ENCODE measurements at regions not wholly inside any gene's neighbourhood (a gene's known extent, or its start where the extent isn't known, plus 50 kb on each side); places are given as distances from the start of the nearest gene placed in this dataset.
"Not testable (repeated sequence)": the region's sequence is repeated elsewhere in the genome, so short reads cannot be mapped to it uniquely, and the experiment has no call there.

DNA sequence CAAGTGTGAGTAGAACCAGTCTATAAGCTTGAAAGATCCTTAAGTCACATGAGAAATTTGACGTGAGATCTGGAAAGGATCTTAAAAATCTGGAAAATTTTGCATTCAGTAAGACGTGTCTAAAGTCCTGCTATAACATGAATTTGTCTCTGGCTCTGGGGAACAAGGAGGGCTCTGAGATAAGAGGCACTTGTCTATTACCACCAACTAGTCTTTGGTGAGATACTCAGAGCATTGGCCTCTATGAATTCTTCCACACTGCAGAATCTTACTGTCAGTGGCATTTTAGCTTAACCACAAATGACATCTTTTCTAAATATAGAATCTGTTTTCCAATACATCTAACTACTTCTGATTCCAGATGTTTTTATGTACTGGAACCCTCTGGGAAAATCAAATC is 1504.5 kb downstream of the DPP10 start:
- Histone ChIP-seq H3K9me3 (ENCODE audit: control insufficient read depth in 2 of 3, insufficient read depth in 1 of 3, low read length in 3 of 3) (no peaks in the 10 kb centered on the region), H3K4me3 (ENCODE audit: low read length in 3 of 3) (no peak overlapping the region), H3K36me3 (ENCODE audit: control insufficient read depth in 2 of 3, insufficient read depth in 3 of 3, low read length in 3 of 3) (no peaks in the 10 kb centered on the region), H3K4me1 (ENCODE audit: control insufficient read depth in 2 of 3, insufficient read depth in 2 of 3, low read depth in 1 of 3, low read length in 3 of 3) (no peaks in the 10 kb centered on the region), H3K9ac (ENCODE audit: low read length in 3 of 3) (no peak overlapping the region), H3K27me3 (ENCODE audit: control insufficient read depth, insufficient read depth, low read length) (no peaks in the 10 kb centered on the region), H3K27ac (ENCODE audit: low read depth in 2 of 2, low read length in 2 of 2) (no peak overlapping the region)
- TF ChIP-seq, protein P1, sequence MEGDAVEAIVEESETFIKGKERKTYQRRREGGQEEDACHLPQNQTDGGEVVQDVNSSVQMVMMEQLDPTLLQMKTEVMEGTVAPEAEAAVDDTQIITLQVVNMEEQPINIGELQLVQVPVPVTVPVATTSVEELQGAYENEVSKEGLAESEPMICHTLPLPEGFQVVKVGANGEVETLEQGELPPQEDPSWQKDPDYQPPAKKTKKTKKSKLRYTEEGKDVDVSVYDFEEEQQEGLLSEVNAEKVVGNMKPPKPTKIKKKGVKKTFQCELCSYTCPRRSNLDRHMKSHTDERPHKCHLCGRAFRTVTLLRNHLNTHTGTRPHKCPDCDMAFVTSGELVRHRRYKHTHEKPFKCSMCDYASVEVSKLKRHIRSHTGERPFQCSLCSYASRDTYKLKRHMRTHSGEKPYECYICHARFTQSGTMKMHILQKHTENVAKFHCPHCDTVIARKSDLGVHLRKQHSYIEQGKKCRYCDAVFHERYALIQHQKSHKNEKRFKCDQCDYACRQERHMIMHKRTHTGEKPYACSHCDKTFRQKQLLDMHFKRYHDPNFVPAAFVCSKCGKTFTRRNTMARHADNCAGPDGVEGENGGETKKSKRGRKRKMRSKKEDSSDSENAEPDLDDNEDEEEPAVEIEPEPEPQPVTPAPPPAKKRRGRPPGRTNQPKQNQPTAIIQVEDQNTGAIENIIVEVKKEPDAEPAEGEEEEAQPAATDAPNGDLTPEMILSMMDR (IDR thresholded peaks at IDR 0.05; ENCODE audit: borderline replicate concordance, extremely low read depth, insufficient read depth): no peak
- DNase-seq (no peak), FAIRE-seq (no peak)
- intact Hi-C loops (cut with DNase I): no loop called here

DNA sequence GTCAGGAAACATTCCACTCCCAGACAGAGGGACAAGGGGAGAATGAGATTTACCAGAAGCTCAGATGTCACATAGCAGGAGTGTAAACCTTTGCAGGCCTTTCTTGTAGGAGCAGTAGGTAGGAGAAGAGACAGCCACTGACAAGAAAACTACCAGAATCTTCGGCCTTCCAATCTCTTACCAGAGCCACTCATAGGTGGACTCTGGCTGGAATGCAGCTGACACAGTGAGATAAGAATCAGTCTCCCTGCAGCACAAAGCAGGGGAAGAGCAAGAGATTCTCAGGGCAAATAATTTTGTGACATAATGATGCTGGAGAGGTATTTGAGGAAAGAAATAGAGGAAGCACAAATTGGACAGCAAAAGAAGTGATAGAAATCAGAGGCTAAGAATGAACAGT is 1534.5 kb downstream of the DPP10 start:
- intact Hi-C loops (cut with DNase I): no loop called here
- Histone ChIP-seq H3K27me3 (ENCODE audit: control insufficient read depth, insufficient read depth, low read length) (no peaks in the 10 kb centered on the region), H3K9ac (ENCODE audit: low read length in 3 of 3) (no peak overlapping the region), H3K36me3 (ENCODE audit: control insufficient read depth in 2 of 3, insufficient read depth in 3 of 3, low read length in 3 of 3) (no peaks in the 10 kb centered on the region), H3K4me1 (ENCODE audit: control insufficient read depth in 2 of 3, insufficient read depth in 2 of 3, low read depth in 1 of 3, low read length in 3 of 3) (no peaks in the 10 kb centered on the region), H3K4me3 (ENCODE audit: low read length in 3 of 3) (no peak overlapping the region), H3K27ac (ENCODE audit: low read depth in 2 of 2, low read length in 2 of 2) (no peak overlapping the region), H3K9me3 (ENCODE audit: control insufficient read depth in 2 of 3, insufficient read depth in 1 of 3, low read length in 3 of 3) (peaks cover 0 to 8% (median 2%) of the 10 kb centered on the region in 3 donors)
- TF ChIP-seq, protein P1 (IDR thresholded peaks at IDR 0.05; ENCODE audit: borderline replicate concordance, extremely low read depth, insufficient read depth): no peak
- no peak for DNase-seq
- no peak for FAIRE-seq

DNA sequence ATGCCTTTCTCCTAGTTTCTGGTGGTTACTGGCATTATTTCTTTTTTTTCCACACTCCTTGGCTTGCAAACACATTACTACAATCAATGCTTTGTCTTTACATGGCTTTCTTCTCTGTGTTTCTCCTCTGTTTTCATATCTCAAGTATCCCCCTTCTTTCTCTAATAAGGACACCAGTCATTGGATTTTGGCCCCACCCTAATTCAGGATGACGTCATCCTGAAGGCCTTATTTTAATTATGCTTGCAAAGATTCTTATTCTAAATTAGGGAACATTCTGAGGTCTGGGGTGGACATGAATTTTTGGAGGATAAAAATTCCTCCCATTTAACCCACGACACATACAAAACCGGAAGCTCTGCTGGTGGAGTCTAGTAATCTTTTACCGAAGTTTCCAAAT is 1556.6 kb downstream of the DPP10 start:
- no peaks in the 10 kb centered on the region for H3K36me3 ChIP-seq (ENCODE audit: control insufficient read depth in 2 of 3, insufficient read depth in 3 of 3, low read length in 3 of 3)
- H3K27ac ChIP-seq (ENCODE audit: low read depth in 2 of 2, low read length in 2 of 2): no peak overlapping the region
- FAIRE-seq (no peak), DNase-seq (no peak)
- no peaks in the 10 kb centered on the region for H3K9me3 ChIP-seq (ENCODE audit: control insufficient read depth in 2 of 3, insufficient read depth in 1 of 3, low read length in 3 of 3)
- no peak overlapping the region for H3K9ac ChIP-seq (ENCODE audit: low read length in 3 of 3)
- no peaks in the 10 kb centered on the region for H3K4me1 ChIP-seq (ENCODE audit: control insufficient read depth in 2 of 3, insufficient read depth in 2 of 3, low read depth in 1 of 3, low read length in 3 of 3)
- H3K27me3 ChIP-seq (ENCODE audit: control insufficient read depth, insufficient read depth, low read length): no peaks in the 10 kb centered on the region
- TF ChIP-seq, protein P1 (IDR thresholded peaks at IDR 0.05; ENCODE audit: borderline replicate concordance, extremely low read depth, insufficient read depth): no peak
- intact Hi-C loops (cut with DNase I): no loop called here
- no peak overlapping the region for H3K4me3 ChIP-seq (ENCODE audit: low read length in 3 of 3)

DNA sequence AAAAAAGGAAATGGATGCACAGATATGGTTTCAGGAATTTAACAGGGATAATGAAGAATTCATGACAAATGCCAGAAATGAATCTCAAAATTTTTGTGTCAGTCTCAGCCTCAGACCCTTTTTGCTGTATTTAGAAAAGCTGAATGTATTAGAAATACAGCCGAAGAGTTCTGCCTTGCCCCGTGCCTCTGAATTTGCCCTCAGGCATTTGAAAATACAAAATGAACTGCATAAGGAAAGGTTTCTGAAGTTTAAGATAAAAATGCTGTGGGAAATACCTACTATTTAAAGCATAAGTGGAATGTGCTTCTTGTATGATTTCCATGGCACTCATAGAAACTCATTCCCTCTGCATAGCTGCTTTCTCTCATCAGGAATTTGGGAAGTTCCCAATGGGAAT is 1580.6 kb downstream of the DPP10 start:
- no peak overlapping the region for H3K4me3 ChIP-seq (ENCODE audit: low read length in 3 of 3)
- no peaks in the 10 kb centered on the region for H3K9me3 ChIP-seq (ENCODE audit: control insufficient read depth in 2 of 3, insufficient read depth in 1 of 3, low read length in 3 of 3)
- FAIRE-seq (no peak), DNase-seq (no peak)
- no peak overlapping the region for H3K27ac ChIP-seq (ENCODE audit: low read depth in 2 of 2, low read length in 2 of 2)
- TF ChIP-seq, protein P1 (IDR thresholded peaks at IDR 0.05; ENCODE audit: borderline replicate concordance, extremely low read depth, insufficient read depth): no peak
- no peaks in the 10 kb centered on the region for H3K36me3 ChIP-seq (ENCODE audit: control insufficient read depth in 2 of 3, insufficient read depth in 3 of 3, low read length in 3 of 3)
- intact Hi-C loops (cut with DNase I): no loop called here
- H3K27me3 ChIP-seq (ENCODE audit: control insufficient read depth, insufficient read depth, low read length): no peaks in the 10 kb centered on the region
- H3K4me1 ChIP-seq (ENCODE audit: control insufficient read depth in 2 of 3, insufficient read depth in 2 of 3, low read depth in 1 of 3, low read length in 3 of 3): no peaks in the 10 kb centered on the region
- no peak overlapping the region for H3K9ac ChIP-seq (ENCODE audit: low read length in 3 of 3)

DNA sequence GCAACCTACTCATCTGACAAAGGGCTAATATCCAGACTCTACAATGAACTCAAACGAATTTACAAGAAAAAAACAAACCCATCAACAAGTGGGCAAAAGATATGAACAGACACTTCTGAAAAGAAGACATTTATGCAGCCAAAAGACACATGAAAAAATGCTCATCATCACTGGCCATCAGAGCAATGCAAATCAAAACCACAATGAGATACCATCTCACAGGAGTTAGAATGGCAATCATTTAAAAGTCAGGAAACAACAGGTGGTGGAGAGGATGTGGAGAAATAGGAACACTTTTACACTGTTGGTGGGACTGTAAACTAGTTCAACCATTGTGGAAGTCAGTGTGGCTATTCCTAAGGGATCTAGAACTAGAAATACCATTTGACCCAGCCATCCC is 1596.3 kb downstream of the DPP10 start:
- not testable (repeated sequence) for H3K27me3 ChIP-seq (ENCODE audit: control insufficient read depth, insufficient read depth, low read length); FAIRE-seq

More for the DNA sequence above, 1596.3 kb downstream of the DPP10 start:
- H3K9ac ChIP-seq (ENCODE audit: low read length in 3 of 3); H3K27ac ChIP-seq (ENCODE audit: low read depth in 2 of 2, low read length in 2 of 2); H3K9me3 ChIP-seq (ENCODE audit: control insufficient read depth in 2 of 3, insufficient read depth in 1 of 3, low read length in 3 of 3); H3K4me3 ChIP-seq (ENCODE audit: low read length in 3 of 3); intact Hi-C loops (cut with DNase I); H3K4me1 ChIP-seq (ENCODE audit: control insufficient read depth in 2 of 3, insufficient read depth in 2 of 3, low read depth in 1 of 3, low read length in 3 of 3); H3K36me3 ChIP-seq (ENCODE audit: control insufficient read depth in 2 of 3, insufficient read depth in 3 of 3, low read length in 3 of 3); DNase-seq: not testable (repeated sequence)

All from kidney (tissue), 13 donors.